ENCODE measurements at regions not wholly inside any gene's neighbourhood (a gene's known extent, or its start where the extent isn't known, plus 50 kb on each side); places are given as distances from the start of the nearest gene placed in this dataset.
"Not testable (repeated sequence)": the region's sequence is repeated elsewhere in the genome, so short reads cannot be mapped to it uniquely, and the experiment has no call there.

- H3K27ac ChIP-seq, result no peak overlapping the region
- no peak overlapping the region for H3K4me2 ChIP-seq
- no peaks in the 10 kb centered on the region for H3K79me2 ChIP-seq
- no peaks in the 10 kb centered on the region for H3K4me1 ChIP-seq (ENCODE audit: insufficient read depth)
- no peaks in the 10 kb centered on the region for H3K36me3 ChIP-seq (replicated peaks; ENCODE audit: insufficient read depth, low read depth)
- H2AFZ ChIP-seq, result no peak overlapping the region
- no peaks in the 10 kb centered on the region for H4K20me1 ChIP-seq (ENCODE audit: insufficient read depth, poor library complexity, severe bottlenecking)
- H3K27me3 ChIP-seq, result no peaks in the 10 kb centered on the region
- H3K4me3 ChIP-seq, result no peak overlapping the region
- no peaks in the 10 kb centered on the region for H3K9me2 ChIP-seq (replicated peaks; ENCODE audit: insufficient read depth)
- WGBS (ENCODE audit: low lambda C conversion rate, missing lambda C conversion rate), result 92% methylated on average over 6 of the region's 6 CpGs
- TF ChIP-seq EZH2phosphoT487 (IDR thresholded peaks at IDR 0.05; ENCODE audit: low read depth, severe bottlenecking, unreplicated experiment) (no peak), CTCF (IDR thresholded peaks at IDR 0.05; ENCODE audit: poor library complexity) (no peak)
- H3K9me3 ChIP-seq (ENCODE audit: low read depth), result no peaks in the 10 kb centered on the region
- no peak for DNase-seq (ENCODE audit: low spot score)
These were observed 277.8 kb upstream of the CDH5 start for GRCh38 chr16:66088681-66089080.

GRCh38 chr16:66087308-66087707, 279.2 kb upstream of the CDH5 start:
- Histone ChIP-seq H3K4me2 (no peak overlapping the region), H2AFZ (no peak overlapping the region), H3K27ac (no peak overlapping the region), H3K79me2 (no peaks in the 10 kb centered on the region), H4K20me1 (ENCODE audit: insufficient read depth, poor library complexity, severe bottlenecking) (no peaks in the 10 kb centered on the region), H3K27me3 (no peaks in the 10 kb centered on the region), H3K4me1 (ENCODE audit: insufficient read depth) (no peaks in the 10 kb centered on the region), H3K9me3 (ENCODE audit: low read depth) (no peaks in the 10 kb centered on the region), H3K36me3 (replicated peaks; ENCODE audit: insufficient read depth, low read depth) (no peaks in the 10 kb centered on the region), H3K4me3 (no peak overlapping the region), H3K9me2 (replicated peaks; ENCODE audit: insufficient read depth) (no peaks in the 10 kb centered on the region)
- DNase-seq (ENCODE audit: low spot score), result no peak
- TF ChIP-seq CTCF (IDR thresholded peaks at IDR 0.05; ENCODE audit: poor library complexity), result no peak
- TF ChIP-seq EZH2 (IDR thresholded peaks at IDR 0.05; ENCODE audit: borderline replicate concordance), result no peak
- TF ChIP-seq EZH2phosphoT487 (IDR thresholded peaks at IDR 0.05; ENCODE audit: low read depth, severe bottlenecking, unreplicated experiment), result no peak

DNA sequence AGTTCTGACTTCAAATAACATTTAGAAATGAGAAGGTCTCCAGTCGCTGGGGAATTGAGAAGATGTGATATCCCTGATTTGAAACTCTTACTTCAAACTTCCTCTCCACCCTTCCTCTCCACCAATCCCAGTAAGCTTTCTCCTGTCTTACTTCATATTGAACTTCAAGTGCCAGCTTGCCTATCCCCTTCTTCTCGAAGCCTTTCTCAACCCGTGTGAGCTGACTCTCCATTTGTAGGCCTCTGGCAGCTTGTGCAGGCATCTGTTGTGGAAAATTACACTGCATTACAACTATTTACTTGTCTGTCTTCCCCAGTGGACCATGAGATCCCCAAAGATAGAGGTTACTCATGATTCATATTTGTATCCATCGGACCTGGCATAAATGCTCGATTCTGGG, 280.8 kb upstream of the CDH5 start:
- H3K36me3 ChIP-seq (replicated peaks; ENCODE audit: insufficient read depth, low read depth), result no peaks in the 10 kb centered on the region
- TF ChIP-seq EZH2phosphoT487 (IDR thresholded peaks at IDR 0.05; ENCODE audit: low read depth, severe bottlenecking, unreplicated experiment), result no peak
- no peak for TF ChIP-seq EZH2 (IDR thresholded peaks at IDR 0.05; ENCODE audit: borderline replicate concordance)
- no peak for TF ChIP-seq CTCF (IDR thresholded peaks at IDR 0.05; ENCODE audit: poor library complexity)
- WGBS (ENCODE audit: low lambda C conversion rate, missing lambda C conversion rate), result 92% methylated on average over 5 of the region's 5 CpGs
- H2AFZ ChIP-seq, result no peak overlapping the region
- no peaks in the 10 kb centered on the region for H3K9me2 ChIP-seq (replicated peaks; ENCODE audit: insufficient read depth)
- no peaks in the 10 kb centered on the region for H4K20me1 ChIP-seq (ENCODE audit: insufficient read depth, poor library complexity, severe bottlenecking)
- DNase-seq (ENCODE audit: low spot score), result no peak
- no peak overlapping the region for H3K4me2 ChIP-seq
- no peaks in the 10 kb centered on the region for H3K4me1 ChIP-seq (ENCODE audit: insufficient read depth)
- H3K4me3 ChIP-seq, result no peak overlapping the region
- no peaks in the 10 kb centered on the region for H3K79me2 ChIP-seq
- H3K27ac ChIP-seq, result no peak overlapping the region
- H3K27me3 ChIP-seq, result no peaks in the 10 kb centered on the region
- no peaks in the 10 kb centered on the region for H3K9me3 ChIP-seq (ENCODE audit: low read depth)

GRCh38 chr16:66084731-66085130, 281.8 kb upstream of the CDH5 start:
- H3K27ac ChIP-seq; H3K36me3 ChIP-seq (replicated peaks; ENCODE audit: insufficient read depth, low read depth); H3K4me2 ChIP-seq; H3K4me3 ChIP-seq; H3K4me1 ChIP-seq (ENCODE audit: insufficient read depth); H3K9me3 ChIP-seq (ENCODE audit: low read depth); H3K9me2 ChIP-seq (replicated peaks; ENCODE audit: insufficient read depth); H3K27me3 ChIP-seq; H4K20me1 ChIP-seq (ENCODE audit: insufficient read depth, poor library complexity, severe bottlenecking); H2AFZ ChIP-seq; DNase-seq (ENCODE audit: low spot score); H3K79me2 ChIP-seq: not testable (repeated sequence)
- 97% methylated on average over 2 of the region's 2 CpGs for WGBS (ENCODE audit: low lambda C conversion rate, missing lambda C conversion rate)
